H1 (cell line): ENCODE measurements at regions not wholly inside any gene's neighbourhood (a gene's known extent, or its start where the extent isn't known, plus 50 kb on each side); places are given as distances from the start of the nearest gene placed in this dataset.

Experiments
- CTCF ChIA-PET: fragments of 300-600 bp; sonication (Branson Sonifier 250); formaldehyde crosslinking; loops from one replicate; lab custom pipeline; 2021; ENCODE audit not compliant: partially characterized antibody; lab: Charles Lee
- POLR2A ChIA-PET: fragments of 300-600 bp; sonication (Branson Sonifier 250); formaldehyde crosslinking; loops from one replicate; lab custom pipeline; 2021; ENCODE audit warnings: inconsistent platforms; ENCODE audit not compliant: partially characterized antibody; lab: Charles Lee
- DNase-seq, 2 experiments: peaks; one replicate each; pipeline versions ENCODE4 v3.0.0 to v3.0.0-alpha.2; 2010 to 2022; ENCODE audit warnings: low spot score in 2 of 2, low read depth in 1 of 2, mixed read lengths in 1 of 2
- FAIRE-seq: peaks from 2 replicates; lab custom pipeline; 2011; peaks lifted over from hg19 to GRCh38; lab: Jason Lieb, UNC
- H2AFZ ChIP-seq: 2 replicates; pipeline ENCODE4 v1.8.1; 2012; ENCODE audit warnings: low read length, inconsistent platforms
- H2AK5ac ChIP-seq: 2 replicates; pipeline ENCODE4 v1.6.1; 2013; ENCODE audit warnings: low read depth, low read length
- H2BK120ac ChIP-seq: replicated peaks from 2 replicates; pipeline ENCODE3; 2013; ENCODE audit warnings: low read depth, low read length, inconsistent platforms
- H2BK12ac ChIP-seq: 2 replicates; pipeline ENCODE4 v1.6.1; 2013; ENCODE audit warnings: low read depth, low read length
- H2BK15ac ChIP-seq: 2 replicates; pipeline ENCODE4 v1.6.1; 2013; ENCODE audit warnings: low read length
- H2BK20ac ChIP-seq: 2 replicates; pipeline ENCODE4 v1.6.1; 2013; ENCODE audit warnings: low read length
- H2BK5ac ChIP-seq: 2 replicates; pipeline ENCODE4 v1.6.1; 2013; ENCODE audit warnings: low read depth, low read length
- H3K14ac ChIP-seq: 2 replicates; pipeline ENCODE4 v1.6.1; 2013; ENCODE audit warnings: inconsistent platforms; ENCODE audit not compliant: insufficient read length
- H3K18ac ChIP-seq: 2 replicates; pipeline ENCODE4 v1.6.1; 2013; ENCODE audit warnings: low read length; ENCODE audit errors: extremely low read depth
- H3K23ac ChIP-seq: 2 replicates; pipeline ENCODE4 v1.6.1; 2013; ENCODE audit warnings: inconsistent platforms; ENCODE audit not compliant: insufficient read length
- H3K23me2 ChIP-seq: 2 replicates; pipeline ENCODE4 v1.6.1; 2013; ENCODE audit warnings: low read depth, low read length
- H3K27ac ChIP-seq: 2 replicates; pipeline ENCODE4 v1.6.1; 2011; ENCODE audit warnings: low read depth, low read length, inconsistent platforms
- H3K27me3 ChIP-seq, 4 experiments: replicated peaks in 1 of 4; 1 replicate in 1 of 4; 2 replicates in 3 of 4; pipeline versions ENCODE4 v1.6.1 to v1.8.1; 2011 to 2013; ENCODE audit warnings: low read length in 3 of 4, mild to moderate bottlenecking in 3 of 4, inconsistent platforms in 2 of 4, mixed read lengths in 2 of 4, moderate library complexity in 1 of 4; ENCODE audit not compliant: control insufficient read depth in 3 of 4, insufficient read depth in 3 of 4; ENCODE audit errors: extremely low read depth in 1 of 4
- H3K36me3 ChIP-seq, 4 experiments: 2 replicates each; pipeline versions ENCODE4 v1.6.1 to v1.8.1; 2011 to 2013; ENCODE audit warnings: mild to moderate bottlenecking in 4 of 4, low read length in 3 of 4, moderate library complexity in 2 of 4, control low read depth in 1 of 4, inconsistent platforms in 1 of 4; ENCODE audit not compliant: insufficient read depth in 4 of 4, control insufficient read depth in 2 of 4
- H3K4ac ChIP-seq: replicated peaks from 2 replicates; pipeline ENCODE3; 2013; ENCODE audit warnings: low read length, low read depth, mixed read lengths, inconsistent platforms; ENCODE audit not compliant: insufficient read length
- H3K4me1 ChIP-seq, 4 experiments: replicated peaks in 1 of 4; 1 replicate in 1 of 4; 2 replicates in 3 of 4; pipeline versions ENCODE4 v1.6.1 to v1.8.1; 2011 to 2013; ENCODE audit warnings: low read length in 3 of 4, inconsistent platforms in 2 of 4, mixed read lengths in 1 of 4; ENCODE audit not compliant: insufficient read depth in 4 of 4, control insufficient read depth in 3 of 4
- H3K4me2 ChIP-seq, 2 experiments: 2 replicates each; pipeline versions ENCODE4 v1.6.1 to v1.8.1; 2011 to 2013; ENCODE audit warnings: low read depth in 2 of 2, low read length in 2 of 2, control low read depth in 1 of 2, inconsistent platforms in 1 of 2, mild to moderate bottlenecking in 1 of 2; ENCODE audit not compliant: insufficient read depth in 1 of 2
- H3K4me3 ChIP-seq, 4 experiments: fragments of 200-600, 300-600 bp in 1 of 4; sonication (generic), shearing (Covaris generic), sonication (Bioruptor Twin) in 1 of 4; 2 replicates each; pipeline versions ENCODE4 v1.5.1 to v1.8.1; 2011 to 2016; ENCODE audit warnings: low read length in 4 of 4, low read depth in 3 of 4, control low read depth in 2 of 4, inconsistent platforms in 2 of 4, mild to moderate bottlenecking in 2 of 4, mixed read lengths in 1 of 4, moderate library complexity in 1 of 4; ENCODE audit not compliant: insufficient read depth in 2 of 4; ENCODE audit errors: extremely low read depth in 1 of 4
- H3K56ac ChIP-seq: replicated peaks from 2 replicates; pipeline ENCODE3; 2013; ENCODE audit warnings: low read depth, mild to moderate bottlenecking, mixed read lengths, low read length, inconsistent platforms; ENCODE audit not compliant: insufficient read length
- H3K79me1 ChIP-seq: 2 replicates; pipeline ENCODE4 v1.6.1; 2013; ENCODE audit warnings: low read depth, low read length, control low read depth
- H3K79me2 ChIP-seq, 2 experiments: 2 replicates each; pipeline versions ENCODE4 v1.6.1 to v1.8.1; 2012 to 2013; ENCODE audit warnings: low read length in 2 of 2, mild to moderate bottlenecking in 2 of 2, inconsistent platforms in 1 of 2; ENCODE audit not compliant: insufficient read depth in 2 of 2, control insufficient read depth in 1 of 2
- H3K9ac ChIP-seq, 4 experiments: replicated peaks in 1 of 4; 1 replicate in 1 of 4; 2 replicates in 3 of 4; pipeline versions ENCODE4 v1.6.1 to v1.8.1; 2011 to 2013; ENCODE audit warnings: low read depth in 3 of 4, low read length in 3 of 4, control low read depth in 2 of 4, mild to moderate bottlenecking in 2 of 4, moderate library complexity in 2 of 4, inconsistent platforms in 1 of 4; ENCODE audit errors: extremely low read depth in 1 of 4
- H3K9me3 ChIP-seq, 2 experiments: 2 replicates each; pipeline versions ENCODE4 v1.6.1 to v1.8.1; 2012 to 2013; ENCODE audit warnings: mild to moderate bottlenecking in 2 of 2, moderate library complexity in 2 of 2, control low read depth in 1 of 2, inconsistent platforms in 1 of 2, low read depth in 1 of 2, low read length in 1 of 2, mixed read lengths in 1 of 2; ENCODE audit not compliant: insufficient read depth in 2 of 2
- H4K20me1 ChIP-seq, 2 experiments: replicated peaks in 1 of 2; 2 replicates each; pipeline versions ENCODE3 to v1.8.1; 2011 to 2013; ENCODE audit warnings: inconsistent platforms in 2 of 2, low read length in 2 of 2, mild to moderate bottlenecking in 1 of 2; ENCODE audit not compliant: insufficient read depth in 2 of 2, control insufficient read depth in 1 of 2
- H4K5ac ChIP-seq: 2 replicates; pipeline ENCODE4 v1.6.1; 2013; ENCODE audit warnings: low read length, low read depth, mixed read lengths, inconsistent platforms; ENCODE audit not compliant: insufficient read length
- H4K8ac ChIP-seq: 2 replicates; pipeline ENCODE4 v1.8.0; 2013; ENCODE audit warnings: mild to moderate bottlenecking, moderate library complexity, low read length, inconsistent platforms; ENCODE audit not compliant: insufficient read depth; ENCODE audit errors: extremely low read depth
- H4K91ac ChIP-seq: replicated peaks from 2 replicates; pipeline ENCODE3; 2013; ENCODE audit warnings: low read length, mixed read lengths, inconsistent platforms; ENCODE audit not compliant: insufficient read length
- POLR2A ChIP-seq, 2 experiments: IDR thresholded peaks; 1 replicate in 1 of 2; 2 replicates in 1 of 2; pipeline ENCODE4 v1.6.1; 2011; ENCODE audit warnings: low read depth in 2 of 2, low read length in 2 of 2, mild to moderate bottlenecking in 2 of 2; ENCODE audit errors: control extremely low read depth in 1 of 2
- RAD21 ChIP-seq, 2 experiments: IDR thresholded peaks in 1 of 2; conservative IDR thresholded peaks in 1 of 2; 2 replicates each; pipeline ENCODE4 v1.6.1; 2011; ENCODE audit warnings: low read depth in 2 of 2, low read length in 2 of 2, improper control_type of control experiment in 1 of 2, inconsistent platforms in 1 of 2, mild to moderate bottlenecking in 1 of 2, moderate library complexity in 1 of 2
- WGBS, 2 experiments: shearing (Covaris generic) in 1 of 2; methylation state at CpG; one replicate each; pipeline versions ENCODE4 v1.1.6 to v1.1.7; 2013 to 2015; ENCODE audit warnings: low lambda C conversion rate in 2 of 2, mixed read lengths in 2 of 2, inconsistent platforms in 1 of 2, low coverage in 1 of 2, missing lambda C conversion rate in 1 of 2; ENCODE audit not compliant: insufficient replicate concordance in 2 of 2, insufficient coverage in 1 of 2, insufficient read length in 1 of 2; ENCODE audit errors: extremely low coverage in 1 of 2, missing lambda C conversion rate in 1 of 2; 5-methylcytosine and 5-hydroxymethylcytosine counted together

- no peak for TF ChIP-seq POLR2A (IDR thresholded peaks at IDR 0.05; ENCODE audit: control extremely low read depth in 1 of 2, low read depth in 2 of 2, low read length in 2 of 2)
- TF ChIP-seq, all 59 proteins: peak for 0
These were observed 987.7 kb downstream of the GALC start (continued) for GRCh38 chr14:87005280-87005679.

DNA sequence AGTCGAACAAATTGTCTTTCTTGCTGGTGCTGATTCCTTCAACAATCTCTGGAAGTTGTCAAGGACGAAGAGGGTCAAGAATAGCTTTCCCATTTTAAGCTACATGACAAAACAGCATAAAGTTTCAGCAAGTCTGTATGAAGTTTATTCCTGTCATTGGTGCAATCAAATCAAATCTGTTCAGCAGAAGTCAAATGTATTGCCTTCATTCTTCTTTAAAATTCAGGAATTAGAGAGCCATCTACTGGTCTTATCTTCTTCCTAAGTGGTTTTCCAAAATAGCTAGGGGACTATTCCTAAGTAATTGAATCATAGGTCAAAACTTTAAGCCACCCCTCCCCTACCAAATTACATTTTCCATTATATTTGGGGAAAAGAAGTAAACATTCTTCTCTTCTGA lies 990.2 kb downstream of the GALC start:
- Histone ChIP-seq H4K20me1 (no peaks in the 10 kb centered on the region), H2BK5ac (no peak overlapping the region), H3K23ac (peak overlapping the region; percentile 15), H4K8ac (no peak overlapping the region), H3K4ac (no peak overlapping the region), H3K79me1 (no peaks in the 10 kb centered on the region), H3K36me3 (no peaks in the 10 kb centered on the region), H3K4me3 (no peak overlapping the region), H3K14ac (no peak overlapping the region), H2AK5ac (no peak overlapping the region), H3K27me3 (no peaks in the 10 kb centered on the region), H3K18ac (no peak overlapping the region), H4K5ac (no peak overlapping the region), H3K9me3 (no peaks in the 10 kb centered on the region), H3K27ac (no peak overlapping the region), H2BK20ac (no peak overlapping the region), H4K91ac (no peak overlapping the region), H3K4me1 (no peaks in the 10 kb centered on the region), H2AFZ (no peak overlapping the region)
- 80% methylated on average over 2 of the region's 2 CpGs; no CpG with 5 or more reads in 1 of the 2 experiments for WGBS, 2 experiments
- CTCF ChIA-PET = interaction anchor here (0.5 to 1.2 kb wide), 5 partner anchors 12 to 427 kb away, joined by 3 to 7 read pairs (median 4); no protein-coding TSS in a partner anchor
- no peak for TF ChIP-seq POLR2A (IDR thresholded peaks at IDR 0.05; ENCODE audit: control extremely low read depth in 1 of 2, low read depth in 2 of 2, low read length in 2 of 2)
- peak in 1 of 2 experiments; percentile 2; a peak in 2 of 4 replicates for TF ChIP-seq RAD21 (IDR thresholded peaks at IDR 0.05 in 1 of 2, conservative IDR thresholded peaks at IDR 0.05 in 1 of 2; ENCODE audit: low read depth in 2 of 2, low read length in 2 of 2)
- TF ChIP-seq, all 59 proteins: peak for 1
- FAIRE-seq = no peak
- DNase-seq = no peak
- POLR2A ChIA-PET = no interaction called here
- Histone ChIP-seq H3K23me2 (no peaks in the 10 kb centered on the region; the same call in 1 of the 2 replicates), H2BK12ac (no peak overlapping the region), H2BK120ac (no peak overlapping the region), H2BK15ac (no peak overlapping the region), H3K56ac (no peak overlapping the region), H3K4me2 (no peak overlapping the region), H3K79me2 (no peaks in the 10 kb centered on the region), H3K9ac (no peak overlapping the region)
